M059J (cell line): ENCODE measurements at regions not wholly inside any gene's neighbourhood (a gene's known extent, or its start where the extent isn't known, plus 50 kb on each side); places are given as distances from the start of the nearest gene placed in this dataset.

ENCODE experiments used
- DNase-seq: peaks from one replicate; pipeline ENCODE4 v3.0.0-alpha.2; 2012; ENCODE audit warnings: low read depth

GRCh38 chr14:86997271-86997670 is 995.7 kb downstream of the GALC start:
- DNase-seq: no peak

DNA sequence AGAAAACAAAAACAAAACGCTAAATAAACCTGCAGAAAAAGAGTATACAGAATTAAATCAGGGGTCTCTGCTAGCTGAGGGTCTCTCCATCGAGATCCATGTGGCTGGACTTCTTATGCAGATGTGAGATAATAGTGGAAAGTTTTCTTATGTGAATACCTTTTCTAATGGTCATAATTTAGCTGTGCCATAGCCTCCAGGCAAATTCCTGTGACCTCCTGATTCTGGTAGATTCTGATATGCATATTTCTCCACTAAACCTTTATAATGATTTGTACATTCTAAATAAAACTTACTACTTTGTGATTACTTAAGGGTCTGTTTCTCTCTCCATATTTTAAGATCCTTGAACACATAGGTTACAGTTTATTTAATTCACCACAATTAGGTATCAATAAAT is 1002.6 kb downstream of the GALC start:
- DNase-seq: no peak

DNA sequence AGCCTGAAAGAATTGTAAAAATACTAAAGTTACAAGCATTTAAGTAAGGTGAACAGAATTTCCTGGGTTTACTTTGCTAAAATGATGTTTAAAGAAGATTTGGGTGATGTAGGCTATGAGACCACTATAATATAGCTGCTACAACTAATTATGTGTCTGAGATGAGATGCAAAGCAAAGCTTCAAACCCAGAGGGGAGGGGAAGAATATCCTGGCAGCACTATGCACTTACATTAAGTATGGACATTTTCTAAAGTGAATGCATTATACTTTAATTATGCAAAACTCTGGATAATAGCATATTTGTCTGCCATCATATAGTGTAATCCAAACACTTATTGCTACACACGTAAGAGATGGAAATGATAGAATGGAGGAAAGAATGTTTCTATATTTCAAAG is 1003.7 kb downstream of the GALC start:
- DNase-seq: no peak

GRCh38 chr14:86987966-86988365 is 1005.0 kb downstream of the GALC start:
- no peak for DNase-seq

GRCh38 chr14:86973177-86973576 is 1019.8 kb downstream of the GALC start:
- DNase-seq: no peak

GRCh38 chr14:86971292-86971691 is 1021.7 kb downstream of the GALC start:
- DNase-seq: no peak

DNA sequence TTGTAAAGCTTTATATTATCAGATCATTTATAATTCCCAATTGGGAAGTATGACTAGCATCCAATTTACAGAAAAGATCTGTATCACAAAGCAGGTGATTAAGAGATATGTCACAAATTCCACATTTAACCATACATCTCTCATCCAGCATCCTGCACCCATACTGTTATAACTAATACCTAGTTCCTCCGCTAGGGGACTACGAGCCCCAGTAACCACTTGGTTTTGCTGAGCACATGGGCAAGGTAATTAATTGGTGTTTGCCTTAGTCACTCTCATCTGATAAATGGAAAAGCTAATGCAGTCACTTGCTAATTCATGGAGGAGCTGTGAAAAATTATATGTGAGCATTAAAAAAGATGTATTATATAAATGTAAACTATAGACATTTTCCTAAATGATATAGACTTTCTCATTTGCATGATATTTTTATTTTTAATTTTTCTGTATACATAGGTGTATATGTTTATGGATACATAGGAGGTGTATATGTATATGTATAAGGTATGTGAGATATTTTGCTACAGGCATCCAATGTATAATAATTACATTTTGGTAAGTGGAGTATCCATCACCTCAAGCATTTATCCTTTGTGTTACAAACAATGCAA is 1031.8 kb downstream of the GALC start:
- DNase-seq: no peak

- no peak for DNase-seq
These were observed 1037.1 kb downstream of the GALC start for GRCh38 chr14:86955771-86956354.

- DNase-seq: no peak
These were observed 1038.4 kb downstream of the GALC start for GRCh38 chr14:86954623-86955022.

- DNase-seq: no peak
These were observed 1046.5 kb downstream of the GALC start for GRCh38 chr14:86946446-86946845.

- DNase-seq: no peak
These were observed 1048.5 kb downstream of the GALC start for GRCh38 chr14:86944434-86944833.

- no peak for DNase-seq
These were observed 1049.3 kb downstream of the GALC start for GRCh38 chr14:86943391-86944365.

- no peak for DNase-seq
These were observed 1050.0 kb downstream of the GALC start for GRCh38 chr14:86942936-86943335.

GRCh38 chr14:86940106-86940505 is 1052.9 kb downstream of the GALC start:
- DNase-seq: no peak

- no peak for DNase-seq
These were observed 1054.7 kb downstream of the GALC start for GRCh38 chr14:86938320-86938719.

DNA sequence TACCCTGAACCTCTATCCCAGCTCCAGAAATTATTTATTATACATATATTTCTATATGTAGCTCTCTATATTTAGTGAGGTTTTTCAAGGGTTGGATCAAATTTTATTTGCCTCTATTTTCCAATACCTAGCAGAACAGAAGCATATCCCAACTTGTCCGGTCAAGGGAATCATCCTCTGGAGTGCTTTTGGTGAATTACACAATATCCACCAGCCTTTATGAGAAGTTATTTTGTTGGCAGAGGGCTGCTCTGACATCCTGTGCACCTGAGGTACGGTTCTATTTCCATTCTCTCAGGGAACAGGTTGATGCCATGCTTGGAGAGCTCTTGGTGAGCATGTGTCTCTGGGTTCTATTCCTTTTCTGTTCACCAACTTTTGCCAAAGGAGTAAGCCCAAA is 1056.4 kb downstream of the GALC start:
- no peak for DNase-seq

DNA sequence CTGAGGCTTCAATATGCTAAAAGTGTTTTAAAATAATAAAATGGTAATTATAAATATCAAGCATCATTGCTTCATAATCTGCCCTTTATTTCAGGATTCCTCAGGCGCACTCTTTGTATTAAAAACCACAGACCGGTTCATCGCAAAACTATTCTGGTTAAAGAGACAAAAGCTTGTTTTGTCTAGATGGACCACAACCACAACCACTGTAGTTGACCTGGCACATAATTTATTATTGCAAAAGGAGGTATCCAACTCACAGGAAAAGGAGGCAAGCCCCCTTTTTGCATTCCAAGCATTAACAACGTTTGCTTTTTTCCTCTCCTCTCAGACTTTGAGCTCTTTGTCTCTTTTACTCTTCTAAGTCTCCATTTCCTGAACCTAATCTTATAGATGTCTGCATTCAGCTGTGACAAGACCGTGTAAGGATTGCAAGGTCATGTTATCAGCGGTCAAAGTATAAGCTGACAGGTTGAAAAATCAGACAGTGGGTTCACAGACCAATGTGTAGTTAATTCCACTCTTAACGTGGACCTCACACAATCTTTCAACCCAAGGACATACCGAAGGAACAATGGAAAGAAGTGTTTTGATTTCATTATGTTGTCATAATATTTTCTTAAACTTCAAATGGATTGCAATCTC is 1057.6 kb downstream of the GALC start:
- DNase-seq: no peak

DNA sequence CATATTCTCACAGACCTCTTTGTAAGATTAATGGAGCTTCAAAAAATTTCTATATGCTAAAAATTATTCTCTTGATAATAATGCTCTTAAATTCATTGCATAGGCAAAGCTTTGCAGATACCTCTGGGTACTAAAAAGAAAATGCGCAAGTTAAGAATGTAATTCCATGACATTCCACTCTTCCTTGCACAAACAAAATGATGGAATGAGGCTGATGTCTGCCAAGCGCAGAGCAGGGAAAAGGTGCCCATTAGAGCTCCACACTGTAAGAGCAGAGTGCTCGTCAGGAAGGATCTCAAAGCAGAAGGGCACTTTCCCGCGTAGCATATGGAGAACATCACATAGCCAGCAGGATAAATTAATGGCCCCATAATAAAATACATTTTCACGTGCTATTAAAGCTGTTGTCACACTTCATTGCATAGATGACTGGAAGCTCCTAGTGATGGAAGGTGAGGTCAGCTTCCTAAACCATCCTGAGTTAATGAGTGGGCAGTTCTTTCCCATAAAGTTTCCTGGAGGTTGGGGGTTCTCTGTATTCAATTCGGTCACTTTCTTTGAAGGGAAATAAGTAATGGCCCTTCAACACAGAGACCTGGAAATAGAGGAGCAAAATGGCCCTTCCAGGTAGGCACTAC is 1058.9 kb downstream of the GALC start:
- no peak for DNase-seq

DNA sequence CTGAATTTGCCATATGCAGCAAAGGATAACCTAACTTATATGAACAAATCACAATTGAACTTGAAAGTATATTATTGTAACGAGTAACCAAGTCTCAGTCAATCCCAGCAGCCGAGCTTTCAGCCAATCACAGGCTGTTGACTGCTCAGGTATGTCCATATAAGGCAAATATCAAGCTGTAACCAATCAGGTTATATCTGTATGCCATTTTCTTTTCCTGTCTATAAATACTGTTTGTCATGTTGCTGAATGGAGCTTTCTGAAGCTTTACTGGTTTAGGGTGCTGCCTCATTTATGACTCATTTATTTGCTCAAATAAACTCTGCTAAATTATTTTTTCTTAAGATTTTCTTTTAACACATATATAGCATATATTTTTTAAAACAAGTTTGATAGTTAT is 1059.5 kb downstream of the GALC start:
- no peak for DNase-seq

DNA sequence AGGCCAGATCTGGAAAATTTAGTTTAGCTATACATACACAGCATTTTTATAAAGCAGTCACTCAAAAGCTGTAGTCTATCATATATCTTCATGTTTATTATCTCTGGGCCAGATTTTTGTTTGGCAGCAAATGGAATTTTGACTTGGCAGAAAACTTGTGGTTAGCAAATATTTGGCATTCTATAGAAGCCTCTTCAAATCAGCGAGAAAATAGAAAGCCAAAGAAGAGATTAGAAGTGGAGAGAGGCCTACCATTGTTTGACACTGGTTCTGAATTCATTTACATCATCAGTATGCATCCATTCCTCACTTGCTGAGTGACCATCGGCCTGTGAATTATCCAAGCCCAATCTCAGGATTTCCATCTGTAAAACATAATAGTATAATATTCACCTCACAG is 1077.6 kb downstream of the GALC start:
- no peak for DNase-seq

DNA sequence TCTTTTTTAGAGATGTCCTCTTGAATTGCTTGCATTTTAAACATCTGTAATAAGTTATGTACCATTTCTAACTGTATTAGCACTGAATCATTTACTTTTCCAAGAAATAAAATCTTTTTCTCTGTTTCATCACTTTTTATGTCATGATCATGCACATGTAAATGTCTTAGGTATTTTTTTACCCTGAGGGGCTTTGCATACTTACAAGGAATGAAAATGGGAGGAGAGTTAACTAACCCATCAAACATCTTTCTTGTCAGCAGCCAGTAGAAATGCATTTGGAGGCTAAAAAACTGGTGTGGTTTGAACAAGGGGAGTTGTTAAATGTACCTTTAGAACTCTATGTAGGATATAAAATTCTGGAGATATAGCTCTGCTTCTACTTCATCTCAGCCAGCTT is 1080.3 kb downstream of the GALC start:
- no peak for DNase-seq

DNA sequence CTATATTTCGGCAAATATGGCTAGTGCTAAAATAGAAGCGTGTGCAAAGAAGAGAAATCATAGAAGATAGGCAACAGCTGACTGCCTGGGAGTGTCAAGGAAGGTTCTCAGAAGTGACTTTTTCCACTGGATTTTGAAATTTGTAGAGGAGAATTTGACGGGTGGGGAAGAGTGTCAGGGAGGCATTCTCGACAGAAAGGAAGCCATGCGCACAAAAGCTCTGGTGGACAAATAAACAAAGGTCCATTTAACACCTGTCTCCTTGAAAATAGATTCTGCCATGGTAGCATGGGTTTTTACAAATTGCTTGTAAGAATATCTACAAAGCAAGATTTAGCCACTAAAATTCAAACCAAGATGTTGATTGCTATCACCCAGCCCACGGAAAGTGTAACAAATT is 1081.5 kb downstream of the GALC start:
- DNase-seq: no peak
